IMR-90 (cell line): ENCODE measurements at regions not wholly inside any gene's neighbourhood (a gene's known extent, or its start where the extent isn't known, plus 50 kb on each side); places are given as distances from the start of the nearest gene placed in this dataset.

Experiments used
- ATAC-seq: fragments of 200-7000 bp; cut with Tn5 transposase; 2 replicates; pipeline ENCODE4 v1.9.1; 2020; ENCODE audit warnings: low read depth, mild to moderate bottlenecking, moderate library complexity
- BruUV-seq: library from RNA; stranded (reverse); fragments of 400-500 nt; replicated peaks from 2 replicates; lab custom pipeline; 2021; lab: Mats Ljungman, UMichigan
- CTCF ChIA-PET: fragments of 300-600 bp; formaldehyde crosslinking; extraction: SDS; loops from one replicate; lab custom pipeline; 2021; ENCODE audit warnings: antibody characterized with exemption; lab: Yijun Ruan, JAX
- POLR2A ChIA-PET: fragments of 300-600 bp; sonication (Branson Sonifier 250); formaldehyde crosslinking; loops from one replicate; lab custom pipeline; 2022; ENCODE audit warnings: antibody characterized with exemption; ENCODE audit not compliant: unreplicated experiment; lab: Charles Lee
- DNase-seq: peaks from one replicate; pipeline ENCODE4 v3.0.0; 2013
- H2AFZ ChIP-seq: replicated peaks from 2 replicates; pipeline ENCODE3; 2013; ENCODE audit warnings: low read length, mild to moderate bottlenecking; ENCODE audit not compliant: poor library complexity
- H2AK5ac ChIP-seq: 2 replicates; pipeline ENCODE4 v1.6.1; 2013; ENCODE audit warnings: low read depth, low read length, inconsistent platforms
- H2AK9ac ChIP-seq: replicated peaks from 2 replicates; pipeline ENCODE3; 2013; ENCODE audit warnings: mild to moderate bottlenecking, low read depth, low read length, moderate library complexity; ENCODE audit not compliant: poor library complexity
- H2BK120ac ChIP-seq: 2 replicates; pipeline ENCODE4 v1.6.1; 2013; ENCODE audit warnings: low read depth, low read length, inconsistent platforms
- H2BK15ac ChIP-seq: 3 replicates; pipeline ENCODE4 v1.6.1; 2013; ENCODE audit warnings: low read depth, low read length, inconsistent platforms
- H2BK20ac ChIP-seq: 2 replicates; pipeline ENCODE4 v1.6.1; 2013; ENCODE audit warnings: low read depth, mild to moderate bottlenecking, inconsistent platforms, low read length, moderate library complexity
- H2BK5ac ChIP-seq: 2 replicates; pipeline ENCODE4 v1.6.1; 2013; ENCODE audit warnings: mild to moderate bottlenecking, low read depth, low read length, inconsistent platforms; ENCODE audit not compliant: poor library complexity, severe bottlenecking
- H3K14ac ChIP-seq: replicated peaks from 2 replicates; pipeline ENCODE4 v1.6.1; 2013; ENCODE audit warnings: low read depth, low read length, inconsistent platforms
- H3K18ac ChIP-seq: 2 replicates; pipeline ENCODE4 v1.6.1; 2013; ENCODE audit warnings: low read depth, low read length, control low read depth
- H3K23ac ChIP-seq: 2 replicates; pipeline ENCODE4 v1.6.1; 2013; ENCODE audit warnings: low read depth, low read length, inconsistent platforms
- H3K27ac ChIP-seq: 2 replicates; pipeline ENCODE4 v1.5.1; 2013; ENCODE audit warnings: mild to moderate bottlenecking, control low read depth, low read length; ENCODE audit not compliant: insufficient read depth
- H3K27me3 ChIP-seq: 2 replicates; pipeline ENCODE4 v1.6.1; 2013; ENCODE audit warnings: low read length; ENCODE audit not compliant: control insufficient read depth, insufficient read depth
- H3K36me3 ChIP-seq: 2 replicates; pipeline ENCODE4 v1.6.1; 2013; ENCODE audit warnings: low read length, mixed read lengths; ENCODE audit not compliant: control insufficient read depth, insufficient read depth
- H3K4ac ChIP-seq: 2 replicates; pipeline ENCODE4 v1.6.1; 2013; ENCODE audit warnings: low read depth, low read length, inconsistent platforms
- H3K4me1 ChIP-seq: 2 replicates; pipeline ENCODE4 v1.6.1; 2013; ENCODE audit warnings: low read length, mixed read lengths; ENCODE audit not compliant: control insufficient read depth, insufficient read depth
- H3K4me2 ChIP-seq: 2 replicates; pipeline ENCODE4 v1.6.1; 2013; ENCODE audit warnings: low read depth, mild to moderate bottlenecking, control low read depth, low read length, moderate library complexity
- H3K4me3 ChIP-seq: 2 replicates; pipeline ENCODE4 v1.5.1; 2013; ENCODE audit warnings: low read depth, mild to moderate bottlenecking, control low read depth, low read length, moderate library complexity; ENCODE audit not compliant: insufficient read depth
- H3K56ac ChIP-seq: 2 replicates; pipeline ENCODE4 v1.6.1; 2013; ENCODE audit warnings: low read length, inconsistent platforms; ENCODE audit not compliant: insufficient read depth; ENCODE audit errors: extremely low read depth
- H3K79me1 ChIP-seq, 2 experiments: 2 replicates each; pipeline ENCODE4 v1.6.1; 2013; ENCODE audit warnings: low read length in 2 of 2, inconsistent platforms in 1 of 2, low read depth in 1 of 2
- H3K9ac ChIP-seq: 2 replicates; pipeline ENCODE4 v1.6.1; 2013; ENCODE audit warnings: low read depth, low read length, control low read depth
- H3K9me1 ChIP-seq: 2 replicates; pipeline ENCODE4 v1.6.1; 2013; ENCODE audit warnings: low read length, inconsistent platforms; ENCODE audit not compliant: insufficient read depth
- H3K9me3 ChIP-seq: 2 replicates; pipeline ENCODE4 v1.6.1; 2013; ENCODE audit warnings: low read length; ENCODE audit not compliant: control insufficient read depth, insufficient read depth
- H4K20me1 ChIP-seq: 2 replicates; pipeline ENCODE4 v1.6.1; 2013; ENCODE audit warnings: low read length, inconsistent platforms; ENCODE audit not compliant: insufficient read depth
- H4K5ac ChIP-seq: 2 replicates; pipeline ENCODE4 v1.6.1; 2013; ENCODE audit warnings: mild to moderate bottlenecking, low read depth, low read length, control low read depth
- H4K8ac ChIP-seq, 2 experiments: 2 replicates each; pipeline ENCODE4 v1.6.1; 2013; ENCODE audit warnings: low read depth in 2 of 2, low read length in 2 of 2, control low read depth in 1 of 2, inconsistent platforms in 1 of 2
- H4K91ac ChIP-seq: 2 replicates; pipeline ENCODE4 v1.6.1; 2013; ENCODE audit warnings: low read depth, low read length, inconsistent platforms; ENCODE audit not compliant: insufficient read depth
- CEBPB ChIP-seq: IDR thresholded peaks from 2 replicates; pipeline ENCODE4 v1.6.1; 2012; ENCODE audit warnings: low read depth, low read length, improper control_type of control experiment
- CHD1 ChIP-seq: IDR thresholded peaks from 2 replicates; pipeline ENCODE4 v1.6.1; 2012; ENCODE audit warnings: low read depth, low read length, improper control_type of control experiment
- ELK1 ChIP-seq: fragments of 150-350 bp; IDR thresholded peaks from 2 replicates; pipeline ENCODE4 v1.6.1; 2016; ENCODE audit warnings: low read depth, mild to moderate bottlenecking, low read length, moderate library complexity, borderline replicate concordance
- MAZ ChIP-seq: IDR thresholded peaks from 2 replicates; pipeline ENCODE4 v1.6.1; 2012; ENCODE audit warnings: low read depth, mild to moderate bottlenecking, low read length, improper control_type of control experiment, moderate library complexity, borderline replicate concordance
- NFE2L2 ChIP-seq: fragments of 150-350 bp; IDR thresholded peaks from 2 replicates; pipeline ENCODE4 v1.6.1; 2016; ENCODE audit warnings: low read depth, mild to moderate bottlenecking, low read length
- POLR2A ChIP-seq: IDR thresholded peaks from 2 replicates; pipeline ENCODE4 v1.6.1; 2012; ENCODE audit warnings: mild to moderate bottlenecking, low read depth, low read length
- RAD21 ChIP-seq: IDR thresholded peaks from 2 replicates; pipeline ENCODE4 v1.6.1; 2012; ENCODE audit warnings: low read length, improper control_type of control experiment
- WGBS, 2 experiments: methylation state at CpG; one replicate each; pipeline versions ENCODE4 v1.1.5 to v1.1.7; 2013; ENCODE audit warnings: missing lambda C conversion rate in 2 of 2; ENCODE audit not compliant: insufficient read length in 1 of 2; ENCODE audit errors: extremely low coverage in 2 of 2; 5-methylcytosine and 5-hydroxymethylcytosine counted together
- dilution Hi-C: fragments of 300-500 bp; cut with HindIII; formaldehyde crosslinking; loops from one replicate; pipeline ENCODE4 v1.14.3; 2018; ENCODE audit warnings: low sequenced_read_pairs; ENCODE audit not compliant: unreplicated experiment
- in situ Hi-C: fragments of 300-500 bp; cut with MboI; formaldehyde crosslinking; loops from 3 replicates; pipeline ENCODE4 v1.14.3; 2019; ENCODE audit warnings: low sequenced_read_pairs, inconsistent platforms, mixed read lengths
- intact Hi-C: fragments of 100-400 bp; cut with micrococcal nuclease; formaldehyde crosslinking; loops from 2 replicates; pipeline ENCODE4 v1.10.0; 2022
- TF ChIP-seq, protein P1 (sequence below): fragments of 150-350 bp; IDR thresholded peaks from 2 replicates; pipeline ENCODE4 v1.6.1; 2017; ENCODE audit warnings: mild to moderate bottlenecking, antibody characterized with exemption, low read length, low read depth

DNA sequence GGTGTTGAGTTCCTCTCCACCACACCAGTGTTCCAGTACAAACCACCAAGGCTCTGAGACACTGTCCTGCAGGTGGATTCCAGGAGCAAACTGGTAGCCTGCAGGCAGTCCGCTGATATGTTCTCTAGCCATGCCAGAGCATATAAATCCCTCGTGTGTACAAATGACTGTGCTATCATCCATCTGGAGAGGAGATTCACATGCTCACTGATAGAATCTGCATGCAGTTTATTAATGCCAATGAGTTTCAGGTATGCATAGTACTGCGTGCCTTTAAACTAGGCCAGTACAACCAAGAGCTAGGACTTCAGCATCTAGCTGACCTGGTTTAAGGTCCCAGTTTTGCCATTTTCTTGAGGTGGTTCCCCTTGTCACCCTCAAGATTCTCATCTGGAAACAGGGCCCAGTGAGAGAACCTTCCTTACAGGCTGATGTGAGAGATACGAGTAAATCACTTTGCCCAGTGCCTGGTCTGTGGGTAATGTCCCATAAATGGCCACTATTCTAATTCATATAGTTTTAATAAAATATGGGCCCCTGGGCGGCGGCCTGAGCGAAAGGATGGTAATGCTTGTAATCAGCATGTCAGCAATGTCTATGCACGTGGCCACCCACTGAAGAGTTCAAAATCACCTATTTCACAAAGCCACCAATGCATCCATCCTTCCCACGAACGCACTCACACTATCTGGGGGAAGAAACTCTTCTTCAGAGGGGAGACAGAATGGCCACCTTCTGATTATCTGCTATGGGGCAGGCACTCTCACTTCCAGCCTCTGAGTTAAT lies 268.0 kb upstream of the ZMIZ1 start:
- H3K79me1 ChIP-seq = no peaks in the 10 kb centered on the region
- no peak overlapping the region for H2BK20ac ChIP-seq
- no TSS peak for BruUV-seq
- ATAC-seq (no peak), DNase-seq (no peak)
- H3K4me3 ChIP-seq = no peak overlapping the region
- POLR2A ChIA-PET = no interaction called here
- H3K9me3 ChIP-seq = no peaks in the 10 kb centered on the region
- H3K4me2 ChIP-seq = no peak overlapping the region
- no peak overlapping the region for H4K8ac ChIP-seq
- H3K14ac ChIP-seq = no peak overlapping the region
- no peaks in the 10 kb centered on the region for H3K36me3 ChIP-seq
- no peak overlapping the region for H4K5ac ChIP-seq
- no peak overlapping the region for H2AFZ ChIP-seq
- intact Hi-C loops = no loop called here
- CTCF ChIA-PET = no interaction called here
- no peak overlapping the region for H2BK120ac ChIP-seq
- H2AK5ac ChIP-seq = no peak overlapping the region
- peaks cover 43% of the 10 kb centered on the region for H3K27me3 ChIP-seq
- H3K9ac ChIP-seq = no peak overlapping the region
- H2BK15ac ChIP-seq = no peak overlapping the region
- H2BK5ac ChIP-seq = no peak overlapping the region
- H3K4me1 ChIP-seq = peaks cover 31% of the 10 kb centered on the region
- no peak overlapping the region for H4K91ac ChIP-seq
- no peak overlapping the region for H3K4ac ChIP-seq
- no peak overlapping the region for H3K18ac ChIP-seq
- no peak overlapping the region for H3K56ac ChIP-seq
- no peak overlapping the region for H2AK9ac ChIP-seq
- H3K27ac ChIP-seq = no peak overlapping the region
- H3K9me1 ChIP-seq = peaks cover 17% of the 10 kb centered on the region
- peaks cover 3% of the 10 kb centered on the region; the same call in 1 of the 2 replicates for H4K20me1 ChIP-seq
- in situ Hi-C loops = no loop called here
- dilution Hi-C loops = no loop called here
- WGBS, 2 experiments = 92% methylated on average over 2 of the region's 10 CpGs; no CpG with 5 or more reads in 1 of the 2 experiments
- no peak overlapping the region for H3K23ac ChIP-seq
- TF ChIP-seq NFE2L2 (no peak), MAZ (no peak), POLR2A (no peak), CEBPB (no peak), CHD1 (no peak), RAD21 (no peak), ELK1 (no peak)
- TF ChIP-seq, protein P1, sequence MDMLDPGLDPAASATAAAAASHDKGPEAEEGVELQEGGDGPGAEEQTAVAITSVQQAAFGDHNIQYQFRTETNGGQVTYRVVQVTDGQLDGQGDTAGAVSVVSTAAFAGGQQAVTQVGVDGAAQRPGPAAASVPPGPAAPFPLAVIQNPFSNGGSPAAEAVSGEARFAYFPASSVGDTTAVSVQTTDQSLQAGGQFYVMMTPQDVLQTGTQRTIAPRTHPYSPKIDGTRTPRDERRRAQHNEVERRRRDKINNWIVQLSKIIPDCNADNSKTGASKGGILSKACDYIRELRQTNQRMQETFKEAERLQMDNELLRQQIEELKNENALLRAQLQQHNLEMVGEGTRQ = no peak
